GM19438 (cell line): ENCODE measurements at regions not wholly inside any gene's neighbourhood (a gene's known extent, or its start where the extent isn't known, plus 50 kb on each side); places are given as distances from the start of the nearest gene placed in this dataset.

Experiments used
- ATAC-seq: cut with Tn5 transposase; IDR thresholded peaks from one replicate; pipeline ENCODE4 v1.9.1; 2021; ENCODE audit warnings: low read depth; ENCODE audit not compliant: unreplicated experiment

GRCh38 chr1:229208481-229208880, 62.4 kb upstream of the RAB4A start:
- no peak for ATAC-seq

GRCh38 chr1:229209386-229209785, 61.5 kb upstream of the RAB4A start:
- no peak for ATAC-seq

- ATAC-seq, result no peak
These were observed 61.1 kb upstream of the RAB4A start for GRCh38 chr1:229209816-229210215.

GRCh38 chr1:229210844-229211243, 60.1 kb upstream of the RAB4A start:
- ATAC-seq, result no peak

GRCh38 chr1:229213797-229214196, 57.1 kb upstream of the RAB4A start:
- no peak for ATAC-seq

- no peak for ATAC-seq
These were observed 53.2 kb upstream of the RAB4A start for GRCh38 chr1:229217716-229218115.

- ATAC-seq, result no peak
These were observed 52.3 kb upstream of the RAB4A start for GRCh38 chr1:229218612-229219025.

- no peak for ATAC-seq
These were observed 50.6 kb upstream of the RAB4A start for GRCh38 chr1:229220163-229220846.

- no peak for ATAC-seq
These were observed 49.5 kb upstream of the RAB4A start for GRCh38 chr1:229221106-229222019.
